ENCODE measurements at regions not wholly inside any gene's neighbourhood (a gene's known extent, or its start where the extent isn't known, plus 50 kb on each side); places are given as distances from the start of the nearest gene placed in this dataset.

DNA sequence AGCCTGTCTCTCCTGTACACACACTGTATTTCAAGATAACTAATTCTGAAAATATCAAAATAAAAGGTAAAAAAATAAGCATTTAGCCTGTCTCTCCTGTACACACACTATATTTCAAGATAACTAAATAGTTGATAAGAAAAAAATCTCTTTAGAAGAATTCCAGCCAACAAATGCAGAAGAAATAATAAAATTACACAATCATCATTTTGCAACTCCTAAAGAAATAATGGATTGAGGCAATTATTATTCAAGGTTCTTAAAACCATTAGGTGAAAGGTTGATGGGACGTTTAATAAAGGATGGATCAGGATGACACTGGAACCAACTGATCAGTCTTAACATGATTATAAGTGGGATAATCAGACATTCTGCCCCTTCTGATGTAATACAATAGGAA lies 148.0 kb upstream of the FN1 start:
- no peaks in the 10 kb centered on the region for H3K36me3 ChIP-seq
- no peak overlapping the region for H3K4me3 ChIP-seq
- H3K4me1 ChIP-seq (replicated peaks): no peaks in the 10 kb centered on the region; the same call in 1 of the 2 replicates
- H3K9me3 ChIP-seq (replicated peaks): no peaks in the 10 kb centered on the region
- no peak for DNase-seq (ENCODE audit: low read depth in 1 of 2, low spot score in 2 of 2)
- no peak overlapping the region for H3K27ac ChIP-seq
- no peaks in the 10 kb centered on the region for H3K27me3 ChIP-seq (replicated peaks)

DNA sequence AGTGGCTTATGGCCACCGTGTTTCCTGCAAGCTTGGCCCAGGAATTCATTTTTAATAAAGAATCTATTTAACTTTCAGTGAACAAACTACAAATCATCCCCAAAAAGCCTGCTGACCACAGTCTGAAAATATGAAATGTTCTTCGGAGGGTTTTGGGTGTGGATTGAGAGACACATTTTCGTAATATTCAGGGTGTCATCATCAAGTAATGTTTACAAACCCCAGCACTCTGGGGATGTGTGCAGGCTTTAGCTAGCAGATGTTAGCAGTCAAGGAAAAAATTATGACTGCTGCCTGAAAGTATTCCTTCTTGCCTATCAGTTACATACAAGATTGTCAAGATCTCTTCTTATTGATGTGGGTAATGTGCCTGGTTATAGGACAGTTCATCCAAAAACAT lies 143.9 kb upstream of the FN1 start:
- Histone ChIP-seq H3K4me3 (no peak overlapping the region), H3K27me3 (replicated peaks) (0 out of 2 replicates have a peak, but pooled peaks cover 2% of the 10 kb centered on the region), H3K9me3 (replicated peaks) (no peaks in the 10 kb centered on the region), H3K4me1 (replicated peaks) (no peaks in the 10 kb centered on the region; the same call in 1 of the 2 replicates), H3K36me3 (no peaks in the 10 kb centered on the region), H3K27ac (no peak overlapping the region)
- DNase-seq (ENCODE audit: low read depth in 1 of 2, low spot score in 2 of 2): no peak

DNA sequence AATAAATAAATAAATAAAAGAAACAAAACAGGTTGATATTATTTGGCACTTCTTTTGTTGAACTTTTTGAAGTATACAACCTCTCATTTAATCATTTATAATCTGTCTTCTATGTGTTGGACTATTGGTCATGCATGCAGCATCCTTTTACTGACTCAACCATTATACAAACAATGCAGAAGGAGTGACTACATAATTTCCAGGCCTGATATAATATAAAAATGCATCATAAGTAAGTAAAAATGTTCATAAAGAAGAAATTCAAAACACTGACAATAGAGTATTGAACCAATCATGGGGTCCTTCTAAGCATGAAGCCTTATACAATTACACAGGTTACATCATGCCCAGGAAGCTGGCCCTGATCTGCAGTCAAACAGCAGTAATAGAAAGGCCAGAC lies 141.5 kb upstream of the FN1 start:
- no peak overlapping the region for H3K27ac ChIP-seq
- H3K9me3 ChIP-seq (replicated peaks): no peaks in the 10 kb centered on the region
- H3K4me3 ChIP-seq: no peak overlapping the region
- 0 out of 2 replicates have a peak, but pooled peaks cover 2% of the 10 kb centered on the region for H3K27me3 ChIP-seq (replicated peaks)
- DNase-seq (ENCODE audit: low read depth in 1 of 2, low spot score in 2 of 2): no peak
- no peaks in the 10 kb centered on the region; the same call in 1 of the 2 replicates for H3K4me1 ChIP-seq (replicated peaks)
- no peaks in the 10 kb centered on the region for H3K36me3 ChIP-seq

DNA sequence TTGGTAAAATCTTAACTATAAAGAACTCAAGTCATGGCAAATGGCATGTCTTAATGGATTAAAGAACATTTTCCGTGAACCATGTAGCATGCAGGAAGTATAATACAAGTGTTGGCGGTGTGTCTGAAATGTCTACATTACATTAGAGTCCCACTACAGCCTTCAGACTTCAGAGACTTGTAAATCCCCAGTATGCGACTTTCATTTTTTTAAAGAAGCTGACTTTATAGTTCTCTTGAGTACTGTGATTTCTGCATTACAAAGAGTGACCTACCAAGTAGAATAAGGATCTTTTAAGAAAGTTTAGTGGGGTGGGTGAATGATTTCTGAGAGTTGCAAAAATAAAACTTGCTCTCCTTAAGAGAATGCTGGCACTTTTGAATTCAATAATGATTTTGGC lies 140.7 kb upstream of the FN1 start:
- H3K27me3 ChIP-seq (replicated peaks): 0 out of 2 replicates have a peak, but pooled peaks cover 2% of the 10 kb centered on the region
- H3K9me3 ChIP-seq (replicated peaks): no peaks in the 10 kb centered on the region

DNA sequence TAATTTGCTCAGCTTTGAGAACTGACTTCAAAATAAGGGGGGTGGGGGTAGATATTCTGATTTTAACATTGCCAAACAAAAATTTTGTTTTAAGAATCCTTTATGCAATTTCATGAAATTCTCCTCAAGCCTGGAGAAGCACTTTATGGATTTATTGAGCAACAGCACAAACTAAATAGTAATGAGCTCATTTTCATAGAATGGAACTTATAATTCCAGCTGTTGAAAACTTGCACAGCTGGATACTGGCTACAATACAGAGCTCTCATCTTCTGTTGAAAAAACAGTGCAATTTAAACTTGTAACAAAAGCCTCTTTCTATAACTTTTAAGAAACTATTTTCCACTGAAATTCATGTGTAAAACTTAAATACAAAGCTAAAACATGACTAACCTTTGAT lies 137.6 kb upstream of the FN1 start:
- no peak for DNase-seq (ENCODE audit: low read depth in 1 of 2, low spot score in 2 of 2)
- Histone ChIP-seq H3K4me3 (no peak overlapping the region), H3K4me1 (replicated peaks) (no peaks in the 10 kb centered on the region), H3K9me3 (replicated peaks) (no peaks in the 10 kb centered on the region), H3K27ac (no peak overlapping the region), H3K27me3 (replicated peaks) (0 out of 2 replicates have a peak, but pooled peaks cover 2% of the 10 kb centered on the region), H3K36me3 (no peaks in the 10 kb centered on the region)

More for the DNA sequence above, 140.7 kb upstream of the FN1 start:
- no peak for DNase-seq (ENCODE audit: low read depth in 1 of 2, low spot score in 2 of 2)
- Histone ChIP-seq H3K27ac (no peak overlapping the region), H3K4me3 (no peak overlapping the region), H3K36me3 (no peaks in the 10 kb centered on the region), H3K4me1 (replicated peaks) (no peaks in the 10 kb centered on the region; the same call in 1 of the 2 replicates)

DNA sequence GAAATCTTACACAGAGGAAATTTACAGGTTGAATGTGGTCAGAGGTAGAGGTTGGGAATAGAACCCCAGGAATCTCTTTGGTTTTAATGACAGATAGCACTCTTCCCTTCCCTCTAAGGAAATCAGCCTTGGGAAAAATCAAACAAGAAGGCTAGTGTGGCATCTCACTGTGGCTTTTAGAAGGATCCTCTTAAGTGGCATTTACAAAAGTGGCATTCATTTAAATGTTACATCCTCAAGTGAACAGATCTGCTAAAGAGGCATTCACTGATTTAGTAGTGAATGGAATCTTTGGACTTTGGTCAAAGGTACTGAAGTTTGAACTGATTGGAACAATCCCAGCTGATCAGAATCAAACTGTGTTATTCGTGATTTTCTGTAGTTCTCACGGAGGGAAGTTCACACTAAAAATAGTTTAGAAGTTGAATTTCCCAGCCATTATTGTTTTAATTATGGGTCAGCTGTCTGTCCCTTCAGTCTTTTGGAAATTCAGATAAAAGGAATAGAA lies 136.5 kb upstream of the FN1 start:
- no peak overlapping the region for H3K27ac ChIP-seq
- H3K27me3 ChIP-seq (replicated peaks): 0 out of 2 replicates have a peak, but pooled peaks cover 2% of the 10 kb centered on the region
- H3K4me3 ChIP-seq: no peak overlapping the region
- no peaks in the 10 kb centered on the region for H3K36me3 ChIP-seq
- H3K9me3 ChIP-seq (replicated peaks): no peaks in the 10 kb centered on the region
- no peaks in the 10 kb centered on the region for H3K4me1 ChIP-seq (replicated peaks)
- DNase-seq (ENCODE audit: low read depth in 1 of 2, low spot score in 2 of 2): no peak

DNA sequence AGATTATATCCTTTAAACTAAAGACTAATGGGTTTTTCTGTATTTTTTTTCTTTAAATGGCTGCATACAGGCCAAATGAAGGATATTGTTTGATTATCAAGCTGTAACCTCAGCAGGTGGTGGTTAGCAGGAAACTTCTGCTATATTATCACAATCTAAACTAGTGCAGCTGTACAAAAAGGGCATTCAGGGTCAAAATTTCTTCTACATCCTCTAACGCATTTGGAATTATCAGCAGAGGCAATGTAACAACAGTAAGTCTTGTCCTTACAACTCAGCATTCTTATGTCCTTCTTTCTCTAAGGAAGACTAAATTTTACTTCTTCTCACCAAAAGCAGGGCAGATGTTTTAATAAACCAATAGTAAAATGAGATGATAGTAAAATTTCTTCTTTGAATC lies 135.8 kb upstream of the FN1 start:
- 0 out of 2 replicates have a peak, but pooled peaks cover 2% of the 10 kb centered on the region for H3K27me3 ChIP-seq (replicated peaks)
- H3K36me3 ChIP-seq: no peaks in the 10 kb centered on the region
- H3K27ac ChIP-seq: no peak overlapping the region
- H3K9me3 ChIP-seq (replicated peaks): no peaks in the 10 kb centered on the region
- H3K4me1 ChIP-seq (replicated peaks): no peaks in the 10 kb centered on the region
- no peak overlapping the region for H3K4me3 ChIP-seq
- DNase-seq (ENCODE audit: low read depth in 1 of 2, low spot score in 2 of 2): no peak

DNA sequence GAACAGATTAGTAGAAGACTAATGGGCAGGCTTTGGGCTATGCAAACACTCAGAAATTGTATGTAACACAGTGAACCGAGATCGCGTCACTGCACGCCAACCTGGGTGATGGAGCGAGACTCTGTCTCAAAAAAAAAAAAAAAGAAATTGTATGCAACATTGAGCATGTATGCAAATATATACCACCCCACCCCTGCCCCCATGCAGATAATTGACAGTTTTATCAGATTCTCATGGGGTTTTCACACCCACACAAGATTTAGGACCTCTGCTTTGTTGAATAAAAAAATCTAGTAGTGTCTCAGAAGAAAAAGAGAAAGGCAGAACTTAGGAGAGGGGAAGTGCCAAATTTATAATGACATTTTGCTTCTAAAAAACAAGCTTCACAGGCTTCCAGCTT lies 131.6 kb upstream of the FN1 start:
- Histone ChIP-seq H3K36me3 (no peaks in the 10 kb centered on the region), H3K27me3 (replicated peaks) (no peaks in the 10 kb centered on the region), H3K4me1 (replicated peaks) (no peaks in the 10 kb centered on the region), H3K4me3 (no peak overlapping the region), H3K27ac (no peak overlapping the region), H3K9me3 (replicated peaks) (no peaks in the 10 kb centered on the region)
- no peak for DNase-seq (ENCODE audit: low read depth in 1 of 2, low spot score in 2 of 2)

DNA sequence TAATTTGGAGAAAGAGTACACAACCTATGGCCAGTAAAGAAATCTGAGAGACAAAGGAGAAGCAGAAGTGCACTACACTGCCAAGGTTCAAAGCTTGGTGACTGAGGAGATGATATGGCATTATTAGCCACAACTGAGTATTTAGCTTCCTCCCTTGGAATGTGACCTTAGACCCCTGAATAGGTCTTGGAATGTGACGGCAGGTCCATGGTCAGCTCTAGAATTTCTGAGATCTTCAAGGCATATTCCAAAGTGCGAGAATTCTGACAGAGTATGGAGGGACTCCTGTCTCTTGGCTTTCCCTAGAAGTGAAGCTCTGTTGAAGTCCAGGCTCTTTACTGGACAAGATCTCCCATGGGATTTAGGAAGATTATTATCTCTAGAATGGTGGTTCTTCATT lies 130.0 kb upstream of the FN1 start:
- no peak overlapping the region for H3K4me3 ChIP-seq
- no peak for DNase-seq (ENCODE audit: low read depth in 1 of 2, low spot score in 2 of 2)
- H3K4me1 ChIP-seq (replicated peaks): no peaks in the 10 kb centered on the region
- no peak overlapping the region for H3K27ac ChIP-seq
- no peaks in the 10 kb centered on the region for H3K9me3 ChIP-seq (replicated peaks)
- no peaks in the 10 kb centered on the region for H3K36me3 ChIP-seq
- H3K27me3 ChIP-seq (replicated peaks): no peaks in the 10 kb centered on the region

DNA sequence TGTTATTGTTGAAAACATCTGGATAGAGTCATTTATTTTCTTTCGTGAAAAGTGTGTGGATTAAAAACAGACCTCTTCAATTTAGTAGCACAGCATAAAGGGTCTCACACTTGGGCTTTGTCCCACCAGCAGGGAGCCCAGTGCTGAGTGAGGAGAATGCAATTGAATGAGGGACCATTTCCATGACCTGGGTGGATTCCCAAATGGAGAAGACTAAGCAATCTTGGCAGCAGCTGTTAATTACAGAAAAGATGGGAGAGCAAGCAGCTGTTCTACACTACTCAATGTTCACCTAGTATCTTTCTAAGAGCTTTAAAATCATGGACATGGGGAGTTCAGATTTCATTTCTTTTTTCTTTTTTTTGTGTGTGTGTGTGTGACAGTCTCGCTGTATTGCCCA lies 121.8 kb upstream of the FN1 start:
- H3K4me1 ChIP-seq (replicated peaks): no peaks in the 10 kb centered on the region
- H3K27me3 ChIP-seq (replicated peaks): no peaks in the 10 kb centered on the region
- no peak overlapping the region for H3K4me3 ChIP-seq
- H3K9me3 ChIP-seq (replicated peaks): no peaks in the 10 kb centered on the region
- no peak for DNase-seq (ENCODE audit: low read depth in 1 of 2, low spot score in 2 of 2)
- no peaks in the 10 kb centered on the region for H3K36me3 ChIP-seq
- no peak overlapping the region for H3K27ac ChIP-seq

DNA sequence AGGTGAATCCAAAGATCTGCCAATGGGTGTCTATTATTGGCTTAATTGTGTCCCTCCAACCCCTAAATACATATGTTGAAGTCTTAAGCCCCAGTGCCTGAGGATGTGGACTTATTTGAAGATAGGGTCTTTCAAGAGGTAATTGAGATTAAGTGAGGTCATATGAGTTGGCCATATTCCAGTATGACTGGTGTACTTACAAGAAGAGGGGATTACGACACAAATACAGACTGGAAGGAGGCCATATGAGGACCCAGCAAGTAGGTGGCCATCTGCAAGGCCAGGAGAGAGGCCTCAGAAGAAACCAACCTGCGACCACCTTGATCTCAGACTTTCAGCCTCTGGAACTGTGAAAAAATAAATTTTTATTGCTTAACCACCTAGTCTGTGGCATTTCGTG lies 121.1 kb upstream of the FN1 start:
- no peaks in the 10 kb centered on the region for H3K4me1 ChIP-seq (replicated peaks)
- H3K36me3 ChIP-seq: no peaks in the 10 kb centered on the region
- H3K9me3 ChIP-seq (replicated peaks): no peaks in the 10 kb centered on the region
- H3K27ac ChIP-seq: no peak overlapping the region
- DNase-seq (ENCODE audit: low read depth in 1 of 2, low spot score in 2 of 2): no peak
- no peaks in the 10 kb centered on the region for H3K27me3 ChIP-seq (replicated peaks)
- H3K4me3 ChIP-seq: no peak overlapping the region

DNA sequence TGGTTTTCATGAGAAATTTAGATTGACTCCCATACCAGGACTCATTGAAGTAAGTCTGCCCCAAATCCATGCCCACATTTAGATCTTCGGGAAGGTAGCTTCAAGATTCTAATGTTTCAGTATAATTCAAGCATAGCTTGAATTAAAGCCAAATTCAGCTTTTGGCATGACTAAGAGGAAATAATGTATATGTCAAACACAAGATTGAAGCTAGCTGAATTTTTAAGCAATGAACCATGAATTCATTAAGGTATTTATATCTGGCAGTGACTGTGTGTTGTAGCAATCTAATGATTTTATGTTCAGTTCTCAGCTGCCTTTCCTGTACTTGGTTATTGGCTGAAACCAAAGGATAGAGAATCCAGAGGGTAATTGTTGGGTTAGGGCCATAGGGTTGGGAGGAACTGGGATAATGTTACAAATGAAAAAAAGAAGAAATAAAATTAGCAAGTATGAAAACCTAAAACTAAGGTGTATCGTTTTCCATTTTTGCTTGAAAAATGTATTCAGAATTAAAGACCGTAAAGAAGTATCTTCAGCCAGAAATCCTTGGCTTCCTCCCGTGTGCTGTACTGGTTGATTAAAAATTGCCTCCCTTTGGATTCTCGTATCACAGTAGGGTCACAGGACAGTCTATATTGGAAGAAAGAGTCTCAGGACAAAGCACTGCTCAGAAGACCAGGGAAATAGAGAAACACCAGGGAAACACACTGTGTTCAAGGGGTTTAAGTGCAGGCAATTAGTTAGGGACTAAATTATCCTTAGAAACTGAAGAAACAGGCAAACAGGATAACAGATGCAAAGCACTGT lies 119.0 kb upstream of the FN1 start:
- Histone ChIP-seq H3K27ac (no peak overlapping the region), H3K9me3 (replicated peaks) (no peaks in the 10 kb centered on the region), H3K36me3 (no peaks in the 10 kb centered on the region), H3K4me3 (no peak overlapping the region), H3K4me1 (replicated peaks) (no peaks in the 10 kb centered on the region), H3K27me3 (replicated peaks) (no peaks in the 10 kb centered on the region)
- DNase-seq (ENCODE audit: low read depth in 1 of 2, low spot score in 2 of 2): no peak

DNA sequence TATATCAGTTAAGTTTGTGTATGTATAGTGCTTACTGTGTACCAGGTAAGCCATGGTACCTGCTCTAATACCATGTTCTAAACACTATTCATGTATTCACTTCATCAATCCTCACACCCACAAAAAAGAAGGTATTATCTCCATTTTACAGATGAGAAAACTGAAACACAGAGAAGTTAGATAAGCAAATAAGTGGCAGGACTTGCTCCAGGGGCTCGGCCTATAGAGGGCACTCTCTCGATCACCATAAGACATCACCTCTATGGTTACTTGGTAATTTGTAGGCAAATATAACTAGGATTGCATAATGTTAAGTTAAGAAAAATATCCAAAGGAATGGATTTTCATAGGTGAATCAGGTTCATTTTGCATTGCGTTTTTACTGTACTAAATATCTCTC lies 118.1 kb upstream of the FN1 start:
- Histone ChIP-seq H3K4me1 (replicated peaks) (no peaks in the 10 kb centered on the region), H3K27me3 (replicated peaks) (no peaks in the 10 kb centered on the region), H3K4me3 (no peak overlapping the region), H3K27ac (no peak overlapping the region), H3K36me3 (no peaks in the 10 kb centered on the region), H3K9me3 (replicated peaks) (no peaks in the 10 kb centered on the region)
- no peak for DNase-seq (ENCODE audit: low read depth in 1 of 2, low spot score in 2 of 2)

DNA sequence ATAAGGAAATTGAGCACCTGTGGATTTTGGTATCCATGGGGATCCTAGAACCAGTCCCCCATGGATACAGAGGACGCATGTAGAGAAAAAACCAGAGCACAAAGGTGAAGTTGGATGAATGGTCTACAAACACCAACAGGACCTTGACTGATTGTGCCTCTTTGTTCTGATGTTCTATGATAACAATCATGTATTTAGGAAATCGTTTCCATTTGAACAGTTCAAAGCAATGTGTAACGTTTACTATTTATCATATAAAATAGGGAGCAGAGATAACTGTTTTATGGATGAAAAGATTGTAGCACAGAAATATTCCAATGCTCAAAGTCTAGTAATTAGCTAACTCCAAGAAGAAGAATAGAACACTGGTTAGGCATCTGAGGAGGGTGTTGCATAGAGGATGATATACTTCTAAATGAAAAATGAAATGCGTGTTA lies 116.3 kb upstream of the FN1 start:
- no peak overlapping the region for H3K4me3 ChIP-seq
- no peaks in the 10 kb centered on the region for H3K9me3 ChIP-seq (replicated peaks)
- H3K4me1 ChIP-seq (replicated peaks): no peaks in the 10 kb centered on the region
- no peaks in the 10 kb centered on the region for H3K27me3 ChIP-seq (replicated peaks)
- no peaks in the 10 kb centered on the region for H3K36me3 ChIP-seq
- H3K27ac ChIP-seq: no peak overlapping the region
- DNase-seq (ENCODE audit: low read depth in 1 of 2, low spot score in 2 of 2): no peak

Data from SJSA1 (cell line).